ENCODE measurements at regions not wholly inside any gene's neighbourhood (a gene's known extent, or its start where the extent isn't known, plus 50 kb on each side); places are given as distances from the start of the nearest gene placed in this dataset.
"Not testable (repeated sequence)": the region's sequence is repeated elsewhere in the genome, so short reads cannot be mapped to it uniquely, and the experiment has no call there.

DNA sequence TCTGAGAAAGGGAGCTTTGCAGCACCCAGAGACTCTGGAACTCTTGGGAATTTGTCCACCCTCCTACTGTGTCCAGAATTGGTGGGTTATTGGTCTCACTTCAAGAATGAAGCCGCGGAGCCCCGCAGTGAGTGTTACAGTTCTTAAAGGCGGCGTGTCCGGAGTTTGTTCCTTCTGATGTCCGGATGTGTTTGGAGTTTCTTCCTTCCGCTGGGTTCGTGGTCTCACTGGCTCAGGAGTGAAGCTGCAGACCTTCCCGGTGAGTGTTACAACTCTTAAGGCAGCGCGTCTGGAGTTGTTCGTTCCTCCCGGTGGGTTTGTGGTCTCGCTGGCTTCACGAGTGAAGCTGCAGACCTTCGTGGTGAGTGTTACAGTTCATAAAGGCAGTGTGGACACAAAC, 824.7 kb downstream of the LRRTM4 start:
- H3K9me3 Mint-ChIP-seq, DNase-seq, H3K36me3 Mint-ChIP-seq, H3K27ac Mint-ChIP-seq, H3K4me1 Mint-ChIP-seq, H3K4me3 Mint-ChIP-seq, H3K27me3 Mint-ChIP-seq: not testable (repeated sequence)

DNA sequence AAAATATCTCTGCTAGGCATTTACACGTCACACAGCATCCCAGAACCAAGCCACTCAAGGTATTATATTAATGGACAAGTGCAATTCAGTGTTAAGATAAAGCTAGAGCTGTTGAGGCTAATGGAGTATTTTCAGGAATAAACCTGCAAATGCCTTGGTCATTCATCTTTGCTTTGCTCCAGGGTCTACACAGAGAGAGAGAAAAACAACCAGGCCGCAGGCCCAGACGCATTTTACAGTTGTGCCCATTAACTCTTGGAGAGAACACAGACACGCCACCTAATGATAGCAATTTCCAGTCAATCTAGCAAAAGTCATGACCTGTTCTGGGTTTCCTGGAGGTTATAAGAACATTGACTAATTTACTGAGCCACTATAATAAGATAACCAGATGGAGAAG, 829.3 kb downstream of the LRRTM4 start:
- Mint-ChIP-seq H3K4me1 (no peaks in the 10 kb centered on the region), H3K27me3 (no peaks in the 10 kb centered on the region), H3K36me3 (no peaks in the 10 kb centered on the region), H3K9me3 (peaks cover 6% of the 10 kb centered on the region), H3K4me3 (no peak overlapping the region), H3K27ac (no peak overlapping the region)
- DNase-seq: no peak

DNA sequence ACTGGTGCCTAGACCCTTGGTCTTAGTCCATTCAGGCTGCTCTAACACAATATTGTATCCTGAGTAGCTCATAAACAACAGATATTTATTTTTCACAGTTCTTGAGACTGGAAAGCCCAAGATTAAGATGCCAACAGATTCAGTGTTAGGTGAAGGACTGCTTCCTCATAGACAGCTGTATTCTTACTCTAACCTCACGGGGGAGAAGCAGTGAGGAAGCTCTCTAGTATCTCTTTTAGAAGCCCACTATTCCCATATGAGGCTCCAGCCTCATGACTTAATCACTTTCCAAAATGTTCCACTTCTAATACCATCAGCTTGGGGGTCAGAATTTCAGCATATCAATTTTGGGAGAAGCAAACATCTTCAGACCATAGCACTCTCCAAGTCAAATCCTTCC, 833.4 kb downstream of the LRRTM4 start:
- Mint-ChIP-seq H3K36me3 (no peaks in the 10 kb centered on the region), H3K27me3 (no peaks in the 10 kb centered on the region), H3K27ac (no peak overlapping the region), H3K9me3 (peaks cover 3% of the 10 kb centered on the region), H3K4me3 (no peak overlapping the region), H3K4me1 (no peaks in the 10 kb centered on the region)
- no peak for DNase-seq

DNA sequence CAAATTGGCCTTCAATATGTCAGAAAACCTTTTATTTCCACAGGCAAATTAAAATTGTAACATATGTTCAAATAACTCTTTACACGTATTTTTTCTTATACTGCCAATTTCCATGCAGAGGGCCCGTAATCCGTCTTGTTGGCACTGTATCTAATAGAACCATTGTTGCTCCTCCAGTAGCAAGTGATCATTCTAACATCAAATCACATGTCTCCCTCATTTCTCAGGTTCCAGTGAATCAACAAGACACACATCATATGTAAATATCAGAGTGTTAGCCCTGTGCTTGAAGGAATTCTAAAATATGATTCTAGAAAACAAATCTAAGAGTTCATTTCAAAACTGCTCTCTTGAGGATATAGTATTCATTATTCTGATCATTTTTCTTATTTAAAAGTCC, 834.3 kb downstream of the LRRTM4 start:
- Mint-ChIP-seq H3K9me3 (peaks cover 3% of the 10 kb centered on the region), H3K36me3 (no peaks in the 10 kb centered on the region), H3K4me1 (no peaks in the 10 kb centered on the region), H3K27ac (no peak overlapping the region), H3K4me3 (no peak overlapping the region), H3K27me3 (no peaks in the 10 kb centered on the region)
- DNase-seq: no peak

DNA sequence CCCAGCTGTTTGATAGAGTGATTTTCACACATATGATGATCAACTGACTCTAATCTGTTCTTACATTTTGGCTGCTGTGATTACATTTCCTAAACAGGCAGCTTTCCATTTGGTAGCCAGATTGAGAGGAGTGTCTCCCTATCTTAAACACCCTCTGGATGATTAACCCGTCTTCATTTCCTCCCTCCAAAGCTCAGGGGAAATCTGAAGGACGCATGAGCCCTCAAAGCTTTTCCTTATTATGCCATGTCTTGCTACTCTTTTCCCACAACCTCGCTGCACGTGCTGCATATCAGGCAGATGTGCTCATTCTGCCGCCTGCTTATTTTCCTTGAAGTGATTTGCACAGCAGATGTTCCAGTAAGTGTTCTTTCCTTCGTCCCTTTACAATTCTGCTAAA, 837.4 kb downstream of the LRRTM4 start:
- H3K27ac Mint-ChIP-seq: no peak overlapping the region
- H3K36me3 Mint-ChIP-seq: no peaks in the 10 kb centered on the region
- no peak for DNase-seq
- H3K4me3 Mint-ChIP-seq: no peak overlapping the region
- H3K27me3 Mint-ChIP-seq: no peaks in the 10 kb centered on the region
- peaks cover 3% of the 10 kb centered on the region for H3K9me3 Mint-ChIP-seq
- H3K4me1 Mint-ChIP-seq: no peaks in the 10 kb centered on the region

- H3K27ac Mint-ChIP-seq: no peak overlapping the region
- H3K27me3 Mint-ChIP-seq: no peaks in the 10 kb centered on the region
- H3K36me3 Mint-ChIP-seq: no peaks in the 10 kb centered on the region
- H3K9me3 Mint-ChIP-seq: no peaks in the 10 kb centered on the region
- no peak for DNase-seq
- H3K4me1 Mint-ChIP-seq: no peaks in the 10 kb centered on the region
- H3K4me3 Mint-ChIP-seq: no peak overlapping the region
These were observed 843.2 kb downstream of the LRRTM4 start for GRCh38 chr2:76679025-76679396.

DNA sequence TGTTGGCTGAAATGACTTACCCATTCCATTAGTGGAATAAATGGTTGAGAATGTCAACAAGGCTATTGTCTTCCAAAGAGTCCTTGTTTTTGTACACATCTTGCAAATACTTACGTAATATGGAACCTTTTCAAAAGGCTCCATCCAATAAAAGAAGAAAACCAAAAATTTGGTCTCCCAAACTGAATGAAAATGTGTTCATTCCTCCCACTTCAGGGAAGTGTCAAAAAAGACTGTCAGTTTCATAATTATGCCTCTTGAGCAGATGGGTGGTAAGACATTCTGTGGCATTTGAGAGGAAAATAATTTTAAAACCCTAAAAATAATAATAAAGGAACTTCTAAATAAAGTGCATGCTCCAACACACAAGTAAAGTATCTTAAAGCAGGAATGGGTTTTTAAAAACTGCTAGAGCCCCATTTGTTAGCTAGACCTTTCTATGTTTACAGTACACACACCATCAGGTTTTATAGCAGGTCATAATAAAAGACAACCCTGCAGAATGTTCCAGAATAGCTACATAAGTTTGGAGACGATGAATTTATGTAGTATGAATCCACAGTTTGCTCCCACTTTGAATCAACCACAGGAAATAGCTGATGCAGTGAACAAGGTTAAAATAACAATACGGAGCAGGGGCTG, 843.7 kb downstream of the LRRTM4 start:
- Mint-ChIP-seq H3K36me3 (no peaks in the 10 kb centered on the region), H3K4me1 (no peaks in the 10 kb centered on the region), H3K27me3 (no peaks in the 10 kb centered on the region), H3K27ac (no peak overlapping the region), H3K4me3 (no peak overlapping the region), H3K9me3 (no peaks in the 10 kb centered on the region)
- DNase-seq: no peak

DNA sequence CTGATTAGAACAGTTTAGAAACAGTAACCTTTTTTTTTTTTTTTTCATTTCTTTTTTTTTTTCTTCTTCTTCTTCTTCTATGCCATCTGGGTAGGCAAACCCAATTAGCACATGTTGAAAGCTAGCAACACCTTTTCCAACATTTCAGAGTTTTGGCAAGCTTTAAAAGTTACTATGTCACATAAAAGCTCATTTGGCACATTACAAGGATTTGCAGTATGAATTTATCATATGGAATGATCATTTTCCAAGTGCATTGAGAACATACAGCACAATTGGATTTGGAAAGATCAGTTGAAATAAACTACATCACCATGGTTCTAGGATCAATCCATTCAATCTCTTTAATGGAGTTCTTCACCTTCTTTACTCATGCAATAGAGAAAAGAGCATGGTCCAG, 847.0 kb downstream of the LRRTM4 start:
- no peak overlapping the region for H3K27ac Mint-ChIP-seq
- no peak for DNase-seq
- no peaks in the 10 kb centered on the region for H3K4me1 Mint-ChIP-seq

DNA sequence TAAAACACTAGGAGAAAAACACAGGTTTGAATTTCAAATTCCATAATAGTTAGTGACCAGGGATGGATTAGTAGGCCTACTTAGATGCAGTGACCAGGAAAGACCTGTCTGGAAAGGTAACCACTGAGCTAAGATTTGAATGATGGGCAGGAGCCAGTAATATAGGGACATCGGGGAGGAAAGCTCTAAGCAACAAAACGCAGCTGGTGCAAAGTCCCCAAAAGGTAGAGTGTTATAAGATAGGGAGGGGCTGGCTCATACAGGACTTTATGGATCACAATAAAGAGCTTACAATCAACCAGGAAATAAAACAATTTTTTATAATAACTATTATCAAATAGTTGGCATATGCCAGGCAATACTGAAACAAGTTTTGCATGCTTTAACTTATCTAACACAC, 849.4 kb downstream of the LRRTM4 start:
- Mint-ChIP-seq H3K9me3 (no peaks in the 10 kb centered on the region), H3K36me3 (no peaks in the 10 kb centered on the region), H3K27me3 (no peaks in the 10 kb centered on the region), H3K27ac (no peak overlapping the region), H3K4me3 (no peak overlapping the region), H3K4me1 (no peaks in the 10 kb centered on the region)
- no peak for DNase-seq

More for the DNA sequence above, 847.0 kb downstream of the LRRTM4 start:
- no peak overlapping the region for H3K4me3 Mint-ChIP-seq
- H3K9me3 Mint-ChIP-seq: no peaks in the 10 kb centered on the region
- H3K36me3 Mint-ChIP-seq: no peaks in the 10 kb centered on the region
- no peaks in the 10 kb centered on the region for H3K27me3 Mint-ChIP-seq

DNA sequence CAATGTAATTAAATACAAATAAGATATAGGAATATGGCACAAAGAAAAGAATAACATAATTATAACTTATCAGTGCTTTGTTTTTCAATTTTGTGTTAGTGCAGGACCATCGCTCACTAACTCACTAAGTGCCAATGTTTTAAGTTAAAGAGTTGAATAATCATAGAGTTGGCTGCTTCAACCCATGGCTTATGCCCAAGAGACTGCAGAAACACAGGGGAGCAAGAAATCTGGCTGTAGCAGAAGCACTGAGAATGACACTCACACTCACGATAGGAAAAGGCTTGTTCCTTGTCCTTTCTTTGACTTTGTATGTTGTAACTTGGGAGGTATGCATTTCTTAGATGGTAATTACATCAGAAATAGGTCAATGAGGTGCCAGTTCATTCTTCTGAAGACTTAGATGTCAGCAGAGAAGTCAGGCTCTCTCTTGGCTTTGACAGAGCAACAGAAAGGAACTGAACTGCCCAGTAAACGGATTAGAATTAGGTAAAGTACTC, 852.2 kb downstream of the LRRTM4 start:
- Mint-ChIP-seq H3K4me3 (no peak overlapping the region), H3K4me1 (no peaks in the 10 kb centered on the region), H3K9me3 (no peaks in the 10 kb centered on the region), H3K27ac (no peak overlapping the region), H3K27me3 (no peaks in the 10 kb centered on the region), H3K36me3 (no peaks in the 10 kb centered on the region)
- no peak for DNase-seq

GRCh38 chr2:76668279-76668678, 853.9 kb downstream of the LRRTM4 start:
- Mint-ChIP-seq H3K27ac (no peak overlapping the region), H3K27me3 (no peaks in the 10 kb centered on the region), H3K9me3 (peaks cover 2% of the 10 kb centered on the region), H3K36me3 (no peaks in the 10 kb centered on the region), H3K4me1 (no peaks in the 10 kb centered on the region), H3K4me3 (no peak overlapping the region)
- no peak for DNase-seq

DNA sequence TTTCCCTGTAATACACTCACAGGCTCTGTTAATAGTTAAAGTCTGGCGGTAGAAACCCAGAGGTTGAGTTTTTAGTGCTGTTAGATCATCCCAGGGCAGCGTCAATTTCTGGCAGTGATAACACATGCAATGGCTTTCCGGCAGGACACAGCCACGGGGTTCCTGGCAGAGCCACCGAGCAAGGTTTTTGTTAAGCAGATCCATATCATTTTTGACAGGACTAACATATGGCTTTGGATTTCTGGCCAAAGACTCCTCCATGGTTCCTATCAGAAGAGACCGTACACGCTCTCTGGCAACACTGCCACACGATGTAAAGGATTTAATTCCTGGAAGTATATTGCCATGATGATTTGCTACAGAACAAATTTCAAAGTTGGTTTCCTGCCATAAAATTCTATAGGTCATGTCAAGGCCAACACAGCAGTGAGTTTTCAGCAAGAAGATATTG, 854.3 kb downstream of the LRRTM4 start:
- no peak for DNase-seq
- no peak overlapping the region for H3K27ac Mint-ChIP-seq
- no peaks in the 10 kb centered on the region for H3K4me1 Mint-ChIP-seq

GRCh38 chr2:76642129-76642528, 880.0 kb downstream of the LRRTM4 start:
- Mint-ChIP-seq H3K27me3 (no peaks in the 10 kb centered on the region), H3K27ac (no peak overlapping the region), H3K36me3 (peaks cover 2% of the 10 kb centered on the region), H3K9me3 (peaks cover 16% of the 10 kb centered on the region), H3K4me1 (no peaks in the 10 kb centered on the region), H3K4me3 (no peak overlapping the region)
- DNase-seq: no peak

More for the DNA sequence above, 854.3 kb downstream of the LRRTM4 start:
- H3K9me3 Mint-ChIP-seq: peaks cover 2% of the 10 kb centered on the region
- H3K27me3 Mint-ChIP-seq: no peaks in the 10 kb centered on the region
- H3K4me3 Mint-ChIP-seq: no peak overlapping the region
- no peaks in the 10 kb centered on the region for H3K36me3 Mint-ChIP-seq

- H3K4me1 Mint-ChIP-seq: no peaks in the 10 kb centered on the region
- peaks cover 2% of the 10 kb centered on the region for H3K36me3 Mint-ChIP-seq
- DNase-seq: no peak
- H3K27me3 Mint-ChIP-seq: no peaks in the 10 kb centered on the region
- H3K9me3 Mint-ChIP-seq: peaks cover 16% of the 10 kb centered on the region
- H3K4me3 Mint-ChIP-seq: no peak overlapping the region
- no peak overlapping the region for H3K27ac Mint-ChIP-seq
These were observed 880.7 kb downstream of the LRRTM4 start for GRCh38 chr2:76641506-76641905.

DNA sequence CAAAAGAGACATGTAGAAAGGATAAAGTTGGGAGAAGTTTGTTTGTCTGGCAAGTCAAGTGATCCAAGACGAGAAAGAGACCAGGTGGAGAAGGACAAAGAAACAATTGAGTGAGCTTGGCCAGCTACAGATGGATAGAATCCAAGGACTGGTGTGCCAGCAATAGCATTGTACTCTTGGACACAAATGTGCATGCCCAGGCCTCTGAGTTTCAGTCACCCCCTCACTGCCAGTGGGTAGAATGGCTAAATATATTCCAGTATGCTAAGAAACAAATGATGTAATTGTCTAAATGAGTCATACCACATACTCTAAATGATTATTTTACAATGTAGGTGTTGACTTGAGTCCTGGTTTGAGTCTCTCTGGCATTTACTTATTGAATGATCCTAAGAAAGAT, 881.3 kb downstream of the LRRTM4 start:
- Mint-ChIP-seq H3K4me1 (no peaks in the 10 kb centered on the region), H3K27me3 (no peaks in the 10 kb centered on the region), H3K36me3 (peaks cover 2% of the 10 kb centered on the region), H3K9me3 (peaks cover 16% of the 10 kb centered on the region), H3K27ac (no peak overlapping the region), H3K4me3 (no peak overlapping the region)
- DNase-seq: no peak

DNA sequence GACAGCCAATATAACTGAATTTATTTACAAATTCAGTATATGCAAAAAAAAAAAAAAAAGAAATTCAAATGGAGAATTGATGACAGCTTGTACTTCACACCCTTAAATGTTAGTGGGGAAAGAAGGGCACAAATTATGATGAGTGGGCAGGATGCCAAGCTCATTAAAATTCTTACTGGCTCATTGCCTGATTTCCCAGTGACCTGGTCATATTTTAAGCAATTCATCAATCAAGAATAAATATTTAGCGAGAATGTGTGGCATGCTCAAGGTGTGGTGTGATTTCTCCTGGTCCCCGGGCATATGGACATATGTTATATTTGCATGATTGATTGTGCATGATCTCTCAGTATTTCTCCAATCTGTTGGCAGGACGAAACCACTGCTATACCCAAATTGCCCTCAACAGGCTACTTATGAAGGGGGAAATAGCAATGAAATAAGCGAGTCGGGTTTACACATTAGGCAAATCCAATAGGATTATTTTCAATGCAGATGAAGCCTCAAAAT, 883.0 kb downstream of the LRRTM4 start:
- H3K4me1 Mint-ChIP-seq: no peaks in the 10 kb centered on the region
- H3K36me3 Mint-ChIP-seq: no peaks in the 10 kb centered on the region
- no peak for DNase-seq
- H3K4me3 Mint-ChIP-seq: no peak overlapping the region
- H3K27me3 Mint-ChIP-seq: no peaks in the 10 kb centered on the region
- H3K27ac Mint-ChIP-seq: no peak overlapping the region
- H3K9me3 Mint-ChIP-seq: peaks cover 8% of the 10 kb centered on the region

Measured in activated naive CD8-positive, alpha-beta T cell treated with anti-CD3 and anti-CD28 coated beads for 36 hours (primary cell).